ENCODE measurements at regions not wholly inside any gene's neighbourhood (a gene's known extent, or its start where the extent isn't known, plus 50 kb on each side); places are given as distances from the start of the nearest gene placed in this dataset.

DNA sequence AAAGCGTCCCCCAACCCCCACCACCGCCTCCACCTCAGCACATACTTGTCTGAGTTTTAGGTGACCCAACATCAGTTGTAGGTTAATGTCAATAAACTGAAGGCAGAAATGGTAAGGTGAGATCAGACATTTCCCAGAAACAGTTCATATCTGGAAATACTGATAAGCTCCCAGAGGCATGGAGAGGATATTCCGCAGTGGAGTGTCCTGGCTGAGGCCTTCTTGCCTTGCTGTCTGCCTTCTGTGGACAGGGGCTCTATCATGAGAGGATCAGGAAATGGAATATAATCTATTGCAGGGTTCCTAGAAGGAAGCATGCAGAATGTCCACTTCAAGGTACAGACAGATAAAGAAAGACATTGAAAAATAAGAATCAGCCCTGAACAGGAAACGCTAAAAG is 473.3 kb upstream of the MKI67 start (continued):
- TF ChIP-seq, protein P1, sequence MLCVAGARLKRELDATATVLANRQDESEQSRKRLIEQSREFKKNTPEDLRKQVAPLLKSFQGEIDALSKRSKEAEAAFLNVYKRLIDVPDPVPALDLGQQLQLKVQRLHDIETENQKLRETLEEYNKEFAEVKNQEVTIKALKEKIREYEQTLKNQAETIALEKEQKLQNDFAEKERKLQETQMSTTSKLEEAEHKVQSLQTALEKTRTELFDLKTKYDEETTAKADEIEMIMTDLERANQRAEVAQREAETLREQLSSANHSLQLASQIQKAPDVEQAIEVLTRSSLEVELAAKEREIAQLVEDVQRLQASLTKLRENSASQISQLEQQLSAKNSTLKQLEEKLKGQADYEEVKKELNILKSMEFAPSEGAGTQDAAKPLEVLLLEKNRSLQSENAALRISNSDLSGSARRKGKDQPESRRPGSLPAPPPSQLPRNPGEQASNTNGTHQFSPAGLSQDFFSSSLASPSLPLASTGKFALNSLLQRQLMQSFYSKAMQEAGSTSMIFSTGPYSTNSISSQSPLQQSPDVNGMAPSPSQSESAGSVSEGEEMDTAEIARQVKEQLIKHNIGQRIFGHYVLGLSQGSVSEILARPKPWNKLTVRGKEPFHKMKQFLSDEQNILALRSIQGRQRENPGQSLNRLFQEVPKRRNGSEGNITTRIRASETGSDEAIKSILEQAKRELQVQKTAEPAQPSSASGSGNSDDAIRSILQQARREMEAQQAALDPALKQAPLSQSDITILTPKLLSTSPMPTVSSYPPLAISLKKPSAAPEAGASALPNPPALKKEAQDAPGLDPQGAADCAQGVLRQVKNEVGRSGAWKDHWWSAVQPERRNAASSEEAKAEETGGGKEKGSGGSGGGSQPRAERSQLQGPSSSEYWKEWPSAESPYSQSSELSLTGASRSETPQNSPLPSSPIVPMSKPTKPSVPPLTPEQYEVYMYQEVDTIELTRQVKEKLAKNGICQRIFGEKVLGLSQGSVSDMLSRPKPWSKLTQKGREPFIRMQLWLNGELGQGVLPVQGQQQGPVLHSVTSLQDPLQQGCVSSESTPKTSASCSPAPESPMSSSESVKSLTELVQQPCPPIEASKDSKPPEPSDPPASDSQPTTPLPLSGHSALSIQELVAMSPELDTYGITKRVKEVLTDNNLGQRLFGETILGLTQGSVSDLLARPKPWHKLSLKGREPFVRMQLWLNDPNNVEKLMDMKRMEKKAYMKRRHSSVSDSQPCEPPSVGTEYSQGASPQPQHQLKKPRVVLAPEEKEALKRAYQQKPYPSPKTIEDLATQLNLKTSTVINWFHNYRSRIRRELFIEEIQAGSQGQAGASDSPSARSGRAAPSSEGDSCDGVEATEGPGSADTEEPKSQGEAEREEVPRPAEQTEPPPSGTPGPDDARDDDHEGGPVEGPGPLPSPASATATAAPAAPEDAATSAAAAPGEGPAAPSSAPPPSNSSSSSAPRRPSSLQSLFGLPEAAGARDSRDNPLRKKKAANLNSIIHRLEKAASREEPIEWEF (CRISPR knock-in tag; IDR thresholded peaks at IDR 0.05), result no peak
- TF ChIP-seq RBM39 (optimal IDR thresholded peaks at IDR 0.05; ENCODE audit: low read depth, low read length), result no peak
- no peak for TF ChIP-seq POLR2B (IDR thresholded peaks at IDR 0.05; ENCODE audit: low read depth, partially characterized antibody)
- no peak for TF ChIP-seq ZNF436 (CRISPR knock-in tag; IDR thresholded peaks at IDR 0.05)
- peak; percentile 88 for TF ChIP-seq TEAD4 (IDR thresholded peaks at IDR 0.05; ENCODE audit: low read length)
- TF ChIP-seq TEAD4 (CRISPR knock-in tag; IDR thresholded peaks at IDR 0.05; ENCODE audit: borderline replicate concordance), result no peak
- no peak for TF ChIP-seq ZNF253 (CRISPR knock-in tag; conservative IDR thresholded peaks at IDR 0.05)
- no peak for TF ChIP-seq ZNF778 (CRISPR knock-in tag; IDR thresholded peaks at IDR 0.05)
- TF ChIP-seq, protein P2, sequence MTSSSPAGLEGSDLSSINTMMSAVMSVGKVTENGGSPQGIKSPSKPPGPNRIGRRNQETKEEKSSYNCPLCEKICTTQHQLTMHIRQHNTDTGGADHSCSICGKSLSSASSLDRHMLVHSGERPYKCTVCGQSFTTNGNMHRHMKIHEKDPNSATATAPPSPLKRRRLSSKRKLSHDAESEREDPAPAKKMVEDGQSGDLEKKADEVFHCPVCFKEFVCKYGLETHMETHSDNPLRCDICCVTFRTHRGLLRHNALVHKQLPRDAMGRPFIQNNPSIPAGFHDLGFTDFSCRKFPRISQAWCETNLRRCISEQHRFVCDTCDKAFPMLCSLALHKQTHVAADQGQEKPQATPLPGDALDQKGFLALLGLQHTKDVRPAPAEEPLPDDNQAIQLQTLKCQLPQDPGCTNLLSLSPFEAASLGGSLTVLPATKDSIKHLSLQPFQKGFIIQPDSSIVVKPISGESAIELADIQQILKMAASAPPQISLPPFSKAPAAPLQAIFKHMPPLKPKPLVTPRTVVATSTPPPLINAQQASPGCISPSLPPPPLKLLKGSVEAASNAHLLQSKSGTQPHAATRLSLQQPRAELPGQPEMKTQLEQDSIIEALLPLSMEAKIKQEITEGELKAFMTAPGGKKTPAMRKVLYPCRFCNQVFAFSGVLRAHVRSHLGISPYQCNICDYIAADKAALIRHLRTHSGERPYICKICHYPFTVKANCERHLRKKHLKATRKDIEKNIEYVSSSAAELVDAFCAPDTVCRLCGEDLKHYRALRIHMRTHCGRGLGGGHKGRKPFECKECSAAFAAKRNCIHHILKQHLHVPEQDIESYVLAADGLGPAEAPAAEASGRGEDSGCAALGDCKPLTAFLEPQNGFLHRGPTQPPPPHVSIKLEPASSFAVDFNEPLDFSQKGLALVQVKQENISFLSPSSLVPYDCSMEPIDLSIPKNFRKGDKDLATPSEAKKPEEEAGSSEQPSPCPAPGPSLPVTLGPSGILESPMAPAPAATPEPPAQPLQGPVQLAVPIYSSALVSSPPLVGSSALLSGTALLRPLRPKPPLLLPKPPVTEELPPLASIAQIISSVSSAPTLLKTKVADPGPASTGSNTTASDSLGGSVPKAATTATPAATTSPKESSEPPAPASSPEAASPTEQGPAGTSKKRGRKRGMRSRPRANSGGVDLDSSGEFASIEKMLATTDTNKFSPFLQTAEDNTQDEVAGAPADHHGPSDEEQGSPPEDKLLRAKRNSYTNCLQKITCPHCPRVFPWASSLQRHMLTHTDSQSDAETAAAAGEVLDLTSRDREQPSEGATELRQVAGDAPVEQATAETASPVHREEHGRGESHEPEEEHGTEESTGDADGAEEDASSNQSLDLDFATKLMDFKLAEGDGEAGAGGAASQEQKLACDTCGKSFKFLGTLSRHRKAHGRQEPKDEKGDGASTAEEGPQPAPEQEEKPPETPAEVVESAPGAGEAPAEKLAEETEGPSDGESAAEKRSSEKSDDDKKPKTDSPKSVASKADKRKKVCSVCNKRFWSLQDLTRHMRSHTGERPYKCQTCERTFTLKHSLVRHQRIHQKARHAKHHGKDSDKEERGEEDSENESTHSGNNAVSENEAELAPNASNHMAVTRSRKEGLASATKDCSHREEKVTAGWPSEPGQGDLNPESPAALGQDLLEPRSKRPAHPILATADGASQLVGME (CRISPR knock-in tag; IDR thresholded peaks at IDR 0.05), result no peak
- no peak for TF ChIP-seq ZNF77 (CRISPR knock-in tag; IDR thresholded peaks at IDR 0.05)
- no peak for TF ChIP-seq ZBTB7A (IDR thresholded peaks at IDR 0.05; ENCODE audit: borderline replicate concordance, control insufficient read depth, low read depth, low read length)
- peak; percentile 90 for TF ChIP-seq NCOR1 (IDR thresholded peaks at IDR 0.05)
- TF ChIP-seq, protein P3, sequence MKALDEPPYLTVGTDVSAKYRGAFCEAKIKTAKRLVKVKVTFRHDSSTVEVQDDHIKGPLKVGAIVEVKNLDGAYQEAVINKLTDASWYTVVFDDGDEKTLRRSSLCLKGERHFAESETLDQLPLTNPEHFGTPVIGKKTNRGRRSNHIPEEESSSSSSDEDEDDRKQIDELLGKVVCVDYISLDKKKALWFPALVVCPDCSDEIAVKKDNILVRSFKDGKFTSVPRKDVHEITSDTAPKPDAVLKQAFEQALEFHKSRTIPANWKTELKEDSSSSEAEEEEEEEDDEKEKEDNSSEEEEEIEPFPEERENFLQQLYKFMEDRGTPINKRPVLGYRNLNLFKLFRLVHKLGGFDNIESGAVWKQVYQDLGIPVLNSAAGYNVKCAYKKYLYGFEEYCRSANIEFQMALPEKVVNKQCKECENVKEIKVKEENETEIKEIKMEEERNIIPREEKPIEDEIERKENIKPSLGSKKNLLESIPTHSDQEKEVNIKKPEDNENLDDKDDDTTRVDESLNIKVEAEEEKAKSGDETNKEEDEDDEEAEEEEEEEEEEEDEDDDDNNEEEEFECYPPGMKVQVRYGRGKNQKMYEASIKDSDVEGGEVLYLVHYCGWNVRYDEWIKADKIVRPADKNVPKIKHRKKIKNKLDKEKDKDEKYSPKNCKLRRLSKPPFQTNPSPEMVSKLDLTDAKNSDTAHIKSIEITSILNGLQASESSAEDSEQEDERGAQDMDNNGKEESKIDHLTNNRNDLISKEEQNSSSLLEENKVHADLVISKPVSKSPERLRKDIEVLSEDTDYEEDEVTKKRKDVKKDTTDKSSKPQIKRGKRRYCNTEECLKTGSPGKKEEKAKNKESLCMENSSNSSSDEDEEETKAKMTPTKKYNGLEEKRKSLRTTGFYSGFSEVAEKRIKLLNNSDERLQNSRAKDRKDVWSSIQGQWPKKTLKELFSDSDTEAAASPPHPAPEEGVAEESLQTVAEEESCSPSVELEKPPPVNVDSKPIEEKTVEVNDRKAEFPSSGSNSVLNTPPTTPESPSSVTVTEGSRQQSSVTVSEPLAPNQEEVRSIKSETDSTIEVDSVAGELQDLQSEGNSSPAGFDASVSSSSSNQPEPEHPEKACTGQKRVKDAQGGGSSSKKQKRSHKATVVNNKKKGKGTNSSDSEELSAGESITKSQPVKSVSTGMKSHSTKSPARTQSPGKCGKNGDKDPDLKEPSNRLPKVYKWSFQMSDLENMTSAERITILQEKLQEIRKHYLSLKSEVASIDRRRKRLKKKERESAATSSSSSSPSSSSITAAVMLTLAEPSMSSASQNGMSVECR (CRISPR knock-in tag; IDR thresholded peaks at IDR 0.05), result no peak
- no peak for TF ChIP-seq SREBF1 (IDR thresholded peaks at IDR 0.05; ENCODE audit: borderline replicate concordance, low read depth, low read length)
- TF ChIP-seq ZNF311 (CRISPR knock-in tag; IDR thresholded peaks at IDR 0.05), result no peak

Data from K562 (cell line).